IgD-negative memory B cell (primary cell): ENCODE measurements at regions not wholly inside any gene's neighbourhood (a gene's known extent, or its start where the extent isn't known, plus 50 kb on each side); places are given as distances from the start of the nearest gene placed in this dataset.
A peak's percentile ranks its signal among the peaks of the same experiment; 100 is the strongest.

ENCODE experiments used
- H3K27ac Mint-ChIP-seq, 3 donors: one replicate each; pipeline ENCODE4 v1.8.0; 2020 to 2022; ENCODE audit warnings: mild to moderate bottlenecking in 3 of 3, mixed read lengths in 3 of 3, moderate library complexity in 1 of 3
- H3K27me3 Mint-ChIP-seq: one replicate; pipeline ENCODE4 v1.8.0; 2021; ENCODE audit warnings: mixed read lengths
- H3K36me3 Mint-ChIP-seq: one replicate; pipeline ENCODE4 v1.8.0; 2020; ENCODE audit warnings: mild to moderate bottlenecking, mixed read lengths
- H3K4me1 Mint-ChIP-seq, 3 donors: one replicate each; pipeline ENCODE4 v1.8.0; 2020 to 2022; ENCODE audit warnings: mixed read lengths in 3 of 3, mild to moderate bottlenecking in 1 of 3
- H3K4me3 Mint-ChIP-seq, 4 donors: one replicate each; pipeline ENCODE4 v1.8.0; 2020 to 2022; ENCODE audit warnings: mild to moderate bottlenecking in 4 of 4, mixed read lengths in 4 of 4, moderate library complexity in 3 of 4
- H3K9me3 Mint-ChIP-seq, 3 donors: one replicate each; pipeline ENCODE4 v1.8.0; 2020 to 2021; ENCODE audit warnings: mixed read lengths in 3 of 3, mild to moderate bottlenecking in 1 of 3

DNA sequence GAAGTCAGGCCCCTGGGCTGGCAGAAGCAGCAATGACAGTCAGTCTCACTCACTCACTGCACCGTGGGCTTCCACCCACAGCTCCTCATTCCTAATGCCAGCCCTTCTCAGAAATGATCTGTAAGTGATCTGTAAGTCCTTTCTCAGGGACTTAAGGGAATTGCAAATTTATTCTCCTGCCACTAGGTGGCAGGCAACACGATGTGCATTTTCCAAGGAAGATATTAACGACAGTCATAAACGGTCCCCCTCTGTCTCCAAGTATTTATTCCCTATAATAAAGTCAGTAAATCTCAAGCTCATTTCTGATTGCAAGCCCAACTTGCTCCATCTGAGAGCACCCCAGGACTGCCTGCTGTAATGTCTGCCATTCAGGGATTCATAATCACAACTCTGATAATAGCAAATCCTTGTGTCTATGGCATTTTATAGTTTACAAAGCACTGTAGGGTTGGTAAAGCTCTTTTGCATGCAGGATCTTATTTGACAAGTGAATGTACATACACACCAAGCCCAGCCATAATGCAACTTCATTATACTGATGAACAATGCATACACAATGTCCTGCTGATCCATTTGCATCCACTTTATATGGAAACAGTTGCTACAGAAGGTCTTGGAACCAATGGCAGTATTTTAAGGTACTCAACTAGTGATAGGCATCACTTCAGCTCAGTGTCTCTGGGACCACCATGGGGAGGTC lies 380.5 kb upstream of the CAMK1G start:
- Mint-ChIP-seq H3K4me1 (no peaks in the 10 kb centered on the region), H3K27me3 (peaks cover 10% of the 10 kb centered on the region), H3K4me3 (no peak overlapping the region), H3K36me3 (no peaks in the 10 kb centered on the region), H3K9me3 (peaks cover 0 to 8% (median 0%) of the 10 kb centered on the region in 3 donors), H3K27ac (no peak overlapping the region)

DNA sequence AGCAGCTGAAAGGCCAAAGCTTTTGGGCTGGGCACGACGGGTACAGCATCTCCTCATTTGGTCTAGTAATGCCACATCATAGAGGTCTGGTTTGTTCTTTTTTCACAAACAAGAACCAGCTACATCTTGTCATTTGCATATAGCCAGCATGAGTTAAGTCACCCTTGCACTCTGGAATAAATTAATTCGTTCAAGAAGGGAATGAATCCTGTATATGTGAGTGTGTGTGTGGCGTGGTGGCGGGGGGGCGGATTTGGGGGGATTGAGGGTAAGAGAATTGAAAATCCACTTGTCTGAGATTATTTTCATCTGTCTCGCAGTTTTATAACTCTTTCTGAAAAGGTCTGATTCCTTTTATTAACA lies 380.0 kb upstream of the CAMK1G start:
- H3K27ac Mint-ChIP-seq: no peak overlapping the region
- H3K27me3 Mint-ChIP-seq: peaks cover 14% of the 10 kb centered on the region
- H3K4me1 Mint-ChIP-seq: no peaks in the 10 kb centered on the region
- no peaks in the 10 kb centered on the region for H3K36me3 Mint-ChIP-seq
- no peak overlapping the region for H3K4me3 Mint-ChIP-seq
- H3K9me3 Mint-ChIP-seq: peaks cover 0 to 4% (median 0%) of the 10 kb centered on the region in 3 donors

DNA sequence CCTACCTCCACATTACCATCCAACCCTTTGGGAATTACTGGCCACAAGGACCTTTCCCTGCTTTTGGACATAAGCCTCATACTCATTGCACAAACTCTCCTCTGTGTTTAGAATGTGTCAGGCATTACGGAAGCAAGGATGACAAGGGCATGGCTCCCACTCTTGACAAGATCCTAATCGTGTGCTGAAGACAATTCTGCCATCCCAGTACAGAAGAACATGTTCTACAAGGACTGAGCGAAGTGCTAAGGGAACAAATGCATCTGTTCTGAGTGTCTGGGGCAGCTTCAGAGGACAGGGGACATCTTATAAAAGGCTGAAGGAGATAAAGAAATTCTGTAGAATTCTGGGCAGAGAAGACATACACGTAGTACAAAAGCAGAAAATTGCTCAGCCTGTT lies 378.5 kb upstream of the CAMK1G start:
- H3K36me3 Mint-ChIP-seq: no peaks in the 10 kb centered on the region
- no peak overlapping the region for H3K27ac Mint-ChIP-seq
- H3K4me3 Mint-ChIP-seq: no peak overlapping the region
- H3K9me3 Mint-ChIP-seq: peaks cover 0 to under 1% (median 0%) of the 10 kb centered on the region in 3 donors
- no peaks in the 10 kb centered on the region for H3K4me1 Mint-ChIP-seq
- peaks cover 17% of the 10 kb centered on the region for H3K27me3 Mint-ChIP-seq

DNA sequence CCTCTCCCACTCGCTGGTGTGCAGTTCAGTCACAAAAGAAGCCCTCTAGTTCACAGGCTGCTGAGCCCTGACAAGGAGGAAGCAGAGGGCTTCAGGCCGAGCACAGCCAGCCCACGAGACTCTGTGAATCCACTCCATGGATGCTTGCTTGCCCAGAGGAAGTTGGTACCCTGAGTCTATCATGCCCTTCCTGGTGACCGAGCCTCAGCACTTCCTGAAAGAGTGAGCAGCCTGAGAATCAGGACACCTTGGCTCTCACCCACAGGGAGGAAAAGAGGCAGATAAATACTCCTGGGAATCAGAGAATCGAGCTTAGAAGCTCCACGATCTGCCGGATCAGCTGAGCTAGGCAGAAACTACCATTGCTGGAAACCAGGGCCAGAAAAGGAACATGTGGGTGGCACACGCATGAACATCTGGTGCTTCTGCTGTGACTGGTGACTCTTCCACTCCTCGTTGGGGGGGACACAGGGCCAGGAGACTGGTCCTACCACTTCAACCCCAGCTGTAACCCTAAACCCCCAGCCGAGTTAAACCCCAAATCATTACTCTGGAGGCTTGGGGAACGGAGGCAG lies 376.3 kb upstream of the CAMK1G start:
- H3K27me3 Mint-ChIP-seq: peaks cover 18% of the 10 kb centered on the region
- no peaks in the 10 kb centered on the region for H3K4me1 Mint-ChIP-seq
- H3K9me3 Mint-ChIP-seq: no peaks in the 10 kb centered on the region
- no peak overlapping the region for H3K27ac Mint-ChIP-seq
- H3K36me3 Mint-ChIP-seq: no peaks in the 10 kb centered on the region
- peak overlapping the region in 1 of 4 donors; percentile 31 for H3K4me3 Mint-ChIP-seq

DNA sequence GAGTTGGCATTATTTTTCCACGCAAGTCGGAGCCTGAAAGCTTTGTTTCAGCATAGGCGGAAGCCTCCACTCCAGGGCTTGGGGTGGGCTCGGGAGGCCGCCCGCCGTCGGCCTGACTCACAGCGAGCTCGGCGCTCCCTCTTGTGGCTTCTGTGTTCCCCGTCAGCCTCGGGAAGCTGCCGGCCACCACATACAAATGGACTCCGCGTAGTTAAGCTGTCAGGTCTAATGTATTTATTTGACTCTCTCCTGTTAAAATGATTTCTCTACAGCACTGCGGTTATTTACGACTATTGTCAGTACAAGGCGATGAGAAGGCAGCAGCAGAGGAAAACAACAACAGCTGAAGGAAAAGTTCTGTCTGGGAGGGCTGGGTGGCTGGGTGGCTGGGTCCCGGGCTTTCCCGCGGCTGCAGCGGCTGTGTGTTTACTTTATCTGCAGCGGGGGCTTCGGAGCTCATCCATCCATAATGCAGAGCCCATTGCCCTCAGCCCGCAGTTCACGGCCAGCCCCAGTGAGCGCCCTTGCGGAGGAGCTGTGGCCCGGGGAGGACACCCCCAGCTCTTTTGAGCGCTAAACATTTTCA lies 375.7 kb upstream of the CAMK1G start:
- Mint-ChIP-seq H3K9me3 (no peaks in the 10 kb centered on the region), H3K4me1 (no peaks in the 10 kb centered on the region), H3K27me3 (peaks cover 20% of the 10 kb centered on the region), H3K36me3 (no peaks in the 10 kb centered on the region), H3K4me3 (peak overlapping the region in 2 of 4 donors; percentile 31 to 56), H3K27ac (no peak overlapping the region)

DNA sequence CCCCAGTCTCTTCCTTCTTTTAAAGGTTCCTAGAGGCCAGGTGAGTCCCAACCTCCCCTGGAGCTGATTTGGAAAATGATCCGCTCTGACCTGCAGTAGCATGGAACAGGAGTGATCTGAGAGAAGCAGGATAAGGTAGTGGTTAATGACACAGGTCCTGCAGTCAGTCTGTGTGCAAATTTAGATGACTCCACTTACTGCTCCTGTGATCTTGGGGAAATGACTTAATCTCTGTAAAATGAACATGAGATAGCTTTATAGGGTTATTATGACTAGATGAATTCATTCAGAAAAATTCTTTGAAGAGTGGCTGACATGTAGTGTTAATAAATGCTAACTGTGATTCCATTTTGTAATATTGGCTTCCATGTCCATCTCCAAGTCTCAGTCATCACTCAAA lies 374.9 kb upstream of the CAMK1G start:
- Mint-ChIP-seq H3K9me3 (no peaks in the 10 kb centered on the region), H3K27ac (no peak overlapping the region), H3K36me3 (no peaks in the 10 kb centered on the region), H3K4me3 (no peak overlapping the region), H3K4me1 (no peaks in the 10 kb centered on the region), H3K27me3 (peaks cover 20% of the 10 kb centered on the region)

DNA sequence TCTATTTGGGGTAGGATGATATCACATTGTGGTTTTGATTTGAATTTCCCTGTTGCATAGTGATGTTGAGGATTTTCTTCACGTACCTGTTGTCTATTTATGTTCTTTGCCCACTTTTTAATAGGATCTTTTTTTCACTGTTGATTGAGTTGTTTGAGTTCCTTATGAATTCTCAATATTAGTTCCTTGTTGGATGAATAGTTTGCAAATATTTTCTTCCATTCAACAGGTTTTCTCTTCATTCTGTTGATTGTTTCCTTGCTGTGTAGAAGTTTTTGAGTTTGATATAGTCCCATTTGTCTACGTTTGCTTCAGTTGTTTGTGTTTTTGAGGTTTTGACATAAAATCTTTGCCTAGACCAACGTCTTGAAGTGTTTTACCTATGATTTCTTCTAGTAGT lies 369.5 kb upstream of the CAMK1G start:
- Mint-ChIP-seq H3K27ac (no peak overlapping the region), H3K36me3 (no peaks in the 10 kb centered on the region), H3K4me3 (no peak overlapping the region), H3K9me3 (peaks cover 0 to 6% (median 2%) of the 10 kb centered on the region in 3 donors), H3K27me3 (peaks cover 4% of the 10 kb centered on the region), H3K4me1 (no peaks in the 10 kb centered on the region)

DNA sequence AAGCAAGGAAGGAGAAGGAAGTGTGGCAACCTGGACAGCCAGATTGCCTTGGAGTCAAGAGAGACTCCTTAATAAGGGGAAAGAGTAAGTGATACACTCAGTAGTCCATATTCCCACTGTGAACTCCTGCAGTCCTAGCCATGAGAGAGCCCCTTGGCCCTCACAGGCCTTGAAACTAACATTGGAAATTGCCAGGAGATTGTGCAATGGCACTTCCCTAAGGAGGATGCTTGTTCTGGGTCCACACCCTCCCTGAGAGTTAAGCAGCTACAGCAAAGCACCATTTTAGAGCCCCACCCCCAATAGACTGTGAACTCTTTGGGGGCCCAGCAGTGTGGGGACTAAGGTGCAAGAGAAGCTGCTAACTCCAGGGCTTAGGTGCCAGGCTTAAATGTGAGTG lies 367.7 kb upstream of the CAMK1G start:
- H3K36me3 Mint-ChIP-seq: no peaks in the 10 kb centered on the region
- peaks cover 1% of the 10 kb centered on the region for H3K27me3 Mint-ChIP-seq
- H3K4me1 Mint-ChIP-seq: no peaks in the 10 kb centered on the region
- H3K9me3 Mint-ChIP-seq: peaks cover 1 to 6% (median 2%) of the 10 kb centered on the region in 3 donors
- H3K4me3 Mint-ChIP-seq: no peak overlapping the region
- H3K27ac Mint-ChIP-seq: no peak overlapping the region

DNA sequence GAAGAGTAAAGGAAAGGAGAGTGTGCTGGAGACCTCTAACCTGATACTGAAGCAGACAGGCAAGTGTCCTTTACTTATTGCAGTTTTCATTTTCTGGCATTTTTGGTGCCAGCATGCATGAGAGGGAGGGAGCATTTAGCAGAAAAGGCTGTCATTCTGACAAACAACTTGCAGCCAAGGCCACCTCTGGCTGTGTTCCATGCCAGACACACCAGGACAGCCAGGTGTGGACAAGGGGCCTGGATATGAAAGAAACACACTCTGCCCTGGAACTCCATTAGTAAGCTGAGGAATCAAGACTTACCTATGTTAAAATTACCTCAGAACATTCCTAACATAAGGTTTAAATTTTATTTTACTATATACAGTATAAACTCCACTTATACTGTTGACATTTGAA lies 365.4 kb upstream of the CAMK1G start:
- H3K27me3 Mint-ChIP-seq: no peaks in the 10 kb centered on the region
- H3K36me3 Mint-ChIP-seq: no peaks in the 10 kb centered on the region
- peaks cover 1 to 6% (median 4%) of the 10 kb centered on the region in 3 donors for H3K9me3 Mint-ChIP-seq
- no peaks in the 10 kb centered on the region for H3K4me1 Mint-ChIP-seq
- H3K27ac Mint-ChIP-seq: no peak overlapping the region
- no peak overlapping the region for H3K4me3 Mint-ChIP-seq

DNA sequence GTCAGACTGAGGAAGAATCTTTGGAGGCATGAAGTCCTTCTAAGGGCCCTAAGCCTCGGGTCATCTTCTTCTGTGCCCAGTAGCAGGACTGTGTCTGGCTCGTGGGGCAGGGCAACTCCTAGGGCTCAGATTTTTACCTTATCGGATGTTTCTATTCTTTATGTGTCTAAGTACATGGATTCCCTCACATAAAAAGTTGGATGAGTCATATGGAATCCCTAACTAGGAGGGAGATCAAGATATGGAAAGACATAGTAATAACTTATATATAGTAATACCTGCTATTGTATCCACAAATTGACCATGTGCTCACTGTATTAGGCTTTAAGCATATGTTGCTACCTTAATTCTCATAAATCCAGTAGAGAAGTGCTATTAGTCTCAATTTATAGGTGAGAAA lies 364.5 kb upstream of the CAMK1G start:
- Mint-ChIP-seq H3K4me1 (peaks cover 0 to 4% (median 0%) of the 10 kb centered on the region in 3 donors), H3K27ac (no peak overlapping the region), H3K36me3 (no peaks in the 10 kb centered on the region), H3K27me3 (peaks cover 3% of the 10 kb centered on the region), H3K4me3 (no peak overlapping the region), H3K9me3 (peaks cover 1 to 6% (median 4%) of the 10 kb centered on the region in 3 donors)

DNA sequence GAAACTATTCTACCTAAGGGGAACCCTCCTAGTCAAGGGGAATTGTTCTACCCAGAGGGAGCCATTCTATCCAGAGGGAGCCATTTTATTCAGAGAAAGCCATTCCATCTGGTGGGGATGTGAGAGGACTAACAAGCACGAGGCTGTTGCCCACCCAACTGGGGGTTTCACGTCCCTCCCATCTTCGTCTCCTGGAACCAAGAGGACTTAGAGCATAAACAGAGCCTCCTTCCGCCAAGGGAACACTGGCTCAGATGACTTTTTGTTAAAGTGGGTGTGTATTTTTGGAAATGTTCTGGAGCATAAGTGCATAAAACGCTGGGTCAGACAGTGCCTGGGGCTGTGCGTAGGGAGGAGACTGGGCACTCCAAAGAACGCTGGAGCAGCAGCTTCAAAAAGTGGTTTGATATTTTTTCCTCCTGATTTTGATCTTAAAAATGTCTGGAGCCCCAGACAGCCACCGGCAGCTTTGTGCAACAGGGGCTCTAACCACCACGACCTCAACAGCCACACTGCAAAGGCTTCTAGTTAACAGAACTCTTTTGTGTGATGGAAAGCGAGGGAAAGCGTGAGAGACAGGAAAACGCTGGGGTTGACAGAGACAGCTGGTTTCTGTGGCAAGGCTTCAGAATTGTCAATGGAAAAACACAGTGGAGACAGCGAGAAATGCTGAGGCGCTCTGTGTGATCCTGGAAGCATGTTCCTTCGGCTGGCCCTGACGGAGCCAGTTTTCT lies 363.6 kb upstream of the CAMK1G start:
- Mint-ChIP-seq H3K36me3 (no peaks in the 10 kb centered on the region), H3K27me3 (peaks cover 3% of the 10 kb centered on the region), H3K4me1 (peaks cover 0 to 4% (median 4%) of the 10 kb centered on the region in 3 donors), H3K9me3 (peaks cover 1 to 6% (median 5%) of the 10 kb centered on the region in 3 donors), H3K27ac (no peak overlapping the region), H3K4me3 (no peak overlapping the region)

DNA sequence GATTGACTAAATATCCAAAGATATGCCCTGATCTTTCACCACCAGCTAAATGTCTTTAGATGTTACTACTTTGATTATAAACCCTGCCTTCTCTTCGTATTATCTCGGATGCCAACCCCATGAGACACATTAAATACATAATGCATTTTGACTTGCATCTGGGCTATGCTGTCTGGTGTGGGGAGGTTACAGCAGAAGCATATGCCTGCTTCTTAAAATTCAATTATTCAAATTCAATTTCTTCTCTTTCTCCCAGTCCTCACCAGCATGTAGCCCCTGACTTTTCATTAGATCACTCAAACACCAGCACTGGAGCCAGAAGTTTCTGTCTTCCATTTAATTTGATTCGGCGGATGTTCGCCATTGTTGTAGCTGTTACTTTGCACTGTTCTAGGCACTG lies 360.7 kb upstream of the CAMK1G start:
- Mint-ChIP-seq H3K9me3 (peaks cover 0 to 4% (median 1%) of the 10 kb centered on the region in 3 donors), H3K4me3 (no peak overlapping the region), H3K27me3 (peaks cover 3% of the 10 kb centered on the region), H3K27ac (no peak overlapping the region), H3K4me1 (peaks cover 0 to 4% (median 4%) of the 10 kb centered on the region in 3 donors), H3K36me3 (no peaks in the 10 kb centered on the region)

DNA sequence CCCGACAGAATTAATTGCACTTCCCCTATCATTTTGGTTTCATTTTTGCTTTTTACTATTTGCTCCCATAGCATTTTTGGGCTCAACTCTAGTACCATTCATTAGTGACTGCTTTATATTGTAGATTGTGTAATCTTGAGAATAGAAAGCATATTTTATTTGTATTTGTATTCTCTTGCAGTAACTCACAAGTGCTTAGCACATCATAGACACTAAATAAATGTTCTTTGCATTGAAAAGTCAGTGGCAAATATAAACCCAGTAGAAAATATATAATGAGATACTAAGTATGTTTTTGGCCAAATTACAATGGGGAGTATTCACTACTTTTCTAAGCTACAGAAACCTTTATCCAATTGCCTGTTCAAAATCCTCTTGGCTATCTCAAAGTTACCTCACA lies 359.7 kb upstream of the CAMK1G start:
- Mint-ChIP-seq H3K4me3 (no peak overlapping the region), H3K27ac (no peak overlapping the region), H3K27me3 (peaks cover 3% of the 10 kb centered on the region), H3K36me3 (no peaks in the 10 kb centered on the region), H3K4me1 (peaks cover 0 to 4% (median 4%) of the 10 kb centered on the region in 3 donors), H3K9me3 (peaks cover 0 to 4% (median 1%) of the 10 kb centered on the region in 3 donors)

DNA sequence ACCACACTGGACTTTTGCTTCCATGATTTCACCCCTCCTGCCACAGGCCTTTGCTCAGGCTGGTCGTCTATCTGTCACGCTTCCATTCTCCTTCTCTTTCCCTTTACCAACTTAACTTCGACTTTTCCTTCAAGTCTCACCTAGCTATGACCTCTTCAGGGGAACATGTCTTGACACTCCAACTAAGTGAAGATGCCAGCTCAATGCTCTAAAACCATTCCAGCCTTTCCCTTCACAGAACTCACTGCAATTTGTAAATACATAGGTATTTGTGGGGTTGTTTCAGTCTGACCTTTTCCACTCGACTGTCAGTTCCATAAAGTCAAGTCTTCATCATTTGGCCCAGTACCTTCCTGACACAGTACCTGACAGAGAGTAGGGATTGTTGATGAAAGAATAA lies 358.6 kb upstream of the CAMK1G start:
- Mint-ChIP-seq H3K9me3 (peaks cover 0 to 4% (median 4%) of the 10 kb centered on the region in 3 donors), H3K36me3 (no peaks in the 10 kb centered on the region), H3K27me3 (peaks cover 3% of the 10 kb centered on the region), H3K4me1 (peaks cover 0 to 4% (median 4%) of the 10 kb centered on the region in 3 donors), H3K27ac (peak overlapping the region in 1 of 3 donors; percentile 6), H3K4me3 (no peak overlapping the region)

DNA sequence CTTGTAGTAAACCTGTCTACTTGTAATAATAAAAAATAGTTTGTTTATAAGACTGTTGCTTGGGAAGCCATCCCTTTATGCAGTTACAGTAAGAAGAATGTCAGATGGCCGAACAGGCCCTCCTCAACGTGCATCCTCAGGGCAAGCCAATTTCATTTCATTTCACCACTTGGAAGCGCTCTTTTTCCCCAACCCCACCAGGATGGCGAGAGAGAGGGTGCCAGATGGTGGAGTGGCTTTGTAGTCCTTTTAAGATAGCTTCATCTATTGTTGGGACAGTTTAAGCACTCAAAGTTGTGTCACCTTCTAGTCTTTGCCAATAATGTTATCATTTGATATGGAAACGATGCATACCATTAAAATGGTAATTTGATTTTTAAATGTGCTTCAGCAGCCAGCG lies 356.3 kb upstream of the CAMK1G start:
- peaks cover 0 to 7% (median 4%) of the 10 kb centered on the region in 3 donors for H3K9me3 Mint-ChIP-seq
- H3K4me3 Mint-ChIP-seq: no peak overlapping the region
- no peak overlapping the region for H3K27ac Mint-ChIP-seq
- peaks cover 6% of the 10 kb centered on the region for H3K27me3 Mint-ChIP-seq
- no peaks in the 10 kb centered on the region for H3K36me3 Mint-ChIP-seq
- peaks cover 0 to 4% (median 4%) of the 10 kb centered on the region in 3 donors for H3K4me1 Mint-ChIP-seq
